Muscle layer of duodenum (tissue), 2 donors: ENCODE measurements at regions not wholly inside any gene's neighbourhood (a gene's known extent, or its start where the extent isn't known, plus 50 kb on each side); places are given as distances from the start of the nearest gene placed in this dataset.

Experiments
- H3K27ac ChIP-seq: one replicate; pipeline ENCODE4 v1.7.0; 2013; ENCODE audit warnings: mild to moderate bottlenecking, low read length
- H3K27me3 ChIP-seq: one replicate; pipeline ENCODE4 v1.7.0; 2013; ENCODE audit warnings: low read depth, mild to moderate bottlenecking, control low read depth, low read length
- H3K36me3 ChIP-seq, 2 donors: one replicate each; pipeline ENCODE4 v1.7.0; 2013; ENCODE audit warnings: low read length in 2 of 2, control low read depth in 1 of 2, mild to moderate bottlenecking in 1 of 2; ENCODE audit not compliant: insufficient read depth in 2 of 2, control insufficient read depth in 1 of 2
- H3K4me1 ChIP-seq, 2 donors: one replicate each; pipeline ENCODE4 v1.7.0; 2013; ENCODE audit warnings: low read length in 2 of 2, mild to moderate bottlenecking in 2 of 2, control low read depth in 1 of 2, moderate library complexity in 1 of 2; ENCODE audit not compliant: insufficient read depth in 2 of 2, control insufficient read depth in 1 of 2
- H3K4me3 ChIP-seq, 2 donors: one replicate each; pipeline ENCODE4 v1.7.0; 2013; ENCODE audit warnings: low read length in 2 of 2, low read depth in 1 of 2, mild to moderate bottlenecking in 1 of 2
- H3K9me3 ChIP-seq, 2 donors: one replicate each; pipeline ENCODE4 v1.7.0; 2013; ENCODE audit warnings: low read length in 2 of 2, control low read depth in 1 of 2, mild to moderate bottlenecking in 1 of 2; ENCODE audit not compliant: control insufficient read depth in 1 of 2
- donor health status: healthy.

- Histone ChIP-seq H3K36me3 (no peaks in the 10 kb centered on the region), H3K9me3 (no peaks in the 10 kb centered on the region), H3K27me3 (no peaks in the 10 kb centered on the region), H3K4me3 (no peak overlapping the region), H3K27ac (no peak overlapping the region), H3K4me1 (no peaks in the 10 kb centered on the region)
These were observed 183.7 kb downstream of the CBLN1 start for GRCh38 chr16:49097964-49098363.

- H3K9me3 ChIP-seq: no peaks in the 10 kb centered on the region
- H3K4me3 ChIP-seq: no peak overlapping the region
- no peaks in the 10 kb centered on the region for H3K4me1 ChIP-seq
- no peak overlapping the region for H3K27ac ChIP-seq
- H3K36me3 ChIP-seq: no peaks in the 10 kb centered on the region
- no peaks in the 10 kb centered on the region for H3K27me3 ChIP-seq
These were observed 185.3 kb downstream of the CBLN1 start for GRCh38 chr16:49096176-49096945.

- Histone ChIP-seq H3K9me3 (no peaks in the 10 kb centered on the region), H3K36me3 (no peaks in the 10 kb centered on the region), H3K4me3 (no peak overlapping the region), H3K27me3 (no peaks in the 10 kb centered on the region), H3K27ac (no peak overlapping the region), H3K4me1 (no peaks in the 10 kb centered on the region)
These were observed 186.1 kb downstream of the CBLN1 start for GRCh38 chr16:49095539-49095938.

- Histone ChIP-seq H3K4me3 (no peak overlapping the region), H3K36me3 (no peaks in the 10 kb centered on the region), H3K4me1 (no peaks in the 10 kb centered on the region), H3K27ac (no peak overlapping the region), H3K9me3 (no peaks in the 10 kb centered on the region), H3K27me3 (no peaks in the 10 kb centered on the region)
These were observed 187.2 kb downstream of the CBLN1 start for GRCh38 chr16:49094471-49094870.

GRCh38 chr16:49093939-49094338, 187.7 kb downstream of the CBLN1 start:
- no peak overlapping the region for H3K27ac ChIP-seq
- H3K27me3 ChIP-seq: no peaks in the 10 kb centered on the region
- no peaks in the 10 kb centered on the region for H3K9me3 ChIP-seq
- no peaks in the 10 kb centered on the region for H3K36me3 ChIP-seq
- no peaks in the 10 kb centered on the region for H3K4me1 ChIP-seq
- H3K4me3 ChIP-seq: no peak overlapping the region

- Histone ChIP-seq H3K36me3 (no peaks in the 10 kb centered on the region), H3K4me3 (no peak overlapping the region), H3K9me3 (no peaks in the 10 kb centered on the region), H3K27ac (no peak overlapping the region), H3K4me1 (no peaks in the 10 kb centered on the region), H3K27me3 (no peaks in the 10 kb centered on the region)
These were observed 188.9 kb downstream of the CBLN1 start for GRCh38 chr16:49092704-49093103.

- no peaks in the 10 kb centered on the region for H3K27me3 ChIP-seq
- no peak overlapping the region for H3K4me3 ChIP-seq
- H3K27ac ChIP-seq: no peak overlapping the region
- no peaks in the 10 kb centered on the region for H3K36me3 ChIP-seq
- H3K9me3 ChIP-seq: peaks cover 0 to 3% of the 10 kb centered on the region in 2 donors
- H3K4me1 ChIP-seq: peaks cover 0 to 7% of the 10 kb centered on the region in 2 donors
These were observed 192.1 kb downstream of the CBLN1 start for GRCh38 chr16:49089533-49089932.

GRCh38 chr16:49089039-49089438, 192.6 kb downstream of the CBLN1 start:
- Histone ChIP-seq H3K27me3 (no peaks in the 10 kb centered on the region), H3K4me1 (peaks cover 0 to 7% of the 10 kb centered on the region in 2 donors), H3K4me3 (no peak overlapping the region), H3K9me3 (peaks cover 0 to 3% of the 10 kb centered on the region in 2 donors), H3K36me3 (no peaks in the 10 kb centered on the region), H3K27ac (no peak overlapping the region)

- Histone ChIP-seq H3K27me3 (no peaks in the 10 kb centered on the region), H3K9me3 (peaks cover 0 to 3% of the 10 kb centered on the region in 2 donors), H3K27ac (no peak overlapping the region), H3K36me3 (no peaks in the 10 kb centered on the region), H3K4me3 (no peak overlapping the region), H3K4me1 (peaks cover 0 to 7% of the 10 kb centered on the region in 2 donors)
These were observed 196.0 kb downstream of the CBLN1 start for GRCh38 chr16:49085686-49086085.

- H3K36me3 ChIP-seq: no peaks in the 10 kb centered on the region
- peaks cover 0 to 3% of the 10 kb centered on the region in 2 donors for H3K9me3 ChIP-seq
- H3K4me1 ChIP-seq: peaks cover 0 to 7% of the 10 kb centered on the region in 2 donors
- H3K27ac ChIP-seq: no peak overlapping the region
- H3K4me3 ChIP-seq: no peak overlapping the region
- H3K27me3 ChIP-seq: no peaks in the 10 kb centered on the region
These were observed 196.8 kb downstream of the CBLN1 start for GRCh38 chr16:49084628-49085390.

- Histone ChIP-seq H3K4me1 (peaks cover 0 to 7% of the 10 kb centered on the region in 2 donors), H3K27ac (no peak overlapping the region), H3K36me3 (no peaks in the 10 kb centered on the region), H3K9me3 (peaks cover 0 to 8% of the 10 kb centered on the region in 2 donors), H3K4me3 (no peak overlapping the region), H3K27me3 (no peaks in the 10 kb centered on the region)
These were observed 200.1 kb downstream of the CBLN1 start for GRCh38 chr16:49081554-49081953.
